SU-DHL-6 (cell line): ENCODE measurements at regions not wholly inside any gene's neighbourhood (a gene's known extent, or its start where the extent isn't known, plus 50 kb on each side); places are given as distances from the start of the nearest gene placed in this dataset.

Experiments used
- CTCF ChIP-seq: fragments of 200-600 bp; sonication (generic); IDR thresholded peaks from one replicate; pipeline ENCODE4 v1.5.1; 2017; ENCODE audit warnings: antibody characterized with exemption, mild to moderate bottlenecking, low read length, moderate library complexity; ENCODE audit not compliant: insufficient read depth, poor library complexity, severe bottlenecking
- EZH2phosphoT487 ChIP-seq: fragments of 200-600 bp; sonication (generic), shearing (Covaris generic); conservative IDR thresholded peaks from 2 replicates; pipeline ENCODE4 v1.6.1; 2018; ENCODE audit warnings: mild to moderate bottlenecking, antibody characterized with exemption, low read length, moderate library complexity, mixed read lengths

- no peak for TF ChIP-seq CTCF
- no peak for TF ChIP-seq EZH2phosphoT487
Measured at GRCh38 chr6:76837564-76837963, 625.7 kb downstream of the HTR1B start.
